CD4-positive, alpha-beta T cell treated with Interleukin-15 for 1 hour (primary cell): ENCODE measurements at regions not wholly inside any gene's neighbourhood (a gene's known extent, or its start where the extent isn't known, plus 50 kb on each side); places are given as distances from the start of the nearest gene placed in this dataset.
"Not testable (repeated sequence)": the region's sequence is repeated elsewhere in the genome, so short reads cannot be mapped to it uniquely, and the experiment has no call there.

Experiments
- DNase-seq: peaks from one replicate; pipeline ENCODE4 v3.0.0-alpha.2; 2020

- no peak for DNase-seq
These were observed 131.7 kb upstream of the NDUFV2 start for GRCh38 chr18:8970843-8971242.

GRCh38 chr18:8972116-8972515, 130.4 kb upstream of the NDUFV2 start:
- DNase-seq: no peak

- DNase-seq: no peak
These were observed 128.2 kb upstream of the NDUFV2 start for GRCh38 chr18:8974279-8974678.

- DNase-seq: no peak
These were observed 127.8 kb upstream of the NDUFV2 start for GRCh38 chr18:8974696-8975095.

- DNase-seq: no peak
These were observed 126.9 kb upstream of the NDUFV2 start for GRCh38 chr18:8975624-8976023.

GRCh38 chr18:8976606-8977005, 125.9 kb upstream of the NDUFV2 start:
- DNase-seq: no peak

- DNase-seq: no peak
These were observed 125.3 kb upstream of the NDUFV2 start for GRCh38 chr18:8977166-8977565.

- DNase-seq: no peak
These were observed 124.8 kb upstream of the NDUFV2 start for GRCh38 chr18:8977701-8978100.

GRCh38 chr18:8978394-8978793, 124.1 kb upstream of the NDUFV2 start:
- DNase-seq: no peak

GRCh38 chr18:8979258-8979988, 123.1 kb upstream of the NDUFV2 start:
- no peak for DNase-seq

- no peak for DNase-seq
These were observed 122.0 kb upstream of the NDUFV2 start for GRCh38 chr18:8980496-8980895.

- DNase-seq: no peak
These were observed 121.6 kb upstream of the NDUFV2 start for GRCh38 chr18:8980918-8981317.

- DNase-seq: no peak
These were observed 119.9 kb upstream of the NDUFV2 start for GRCh38 chr18:8982416-8983183.

- no peak for DNase-seq
These were observed 119.3 kb upstream of the NDUFV2 start for GRCh38 chr18:8983195-8983594.

GRCh38 chr18:8984131-8984721, 118.3 kb upstream of the NDUFV2 start:
- DNase-seq: no peak

GRCh38 chr18:8987241-8987640, 115.3 kb upstream of the NDUFV2 start:
- DNase-seq: no peak

- DNase-seq: peak; percentile 51
These were observed 114.1 kb upstream of the NDUFV2 start for GRCh38 chr18:8988260-8988871.

GRCh38 chr18:8989017-8989416, 113.5 kb upstream of the NDUFV2 start:
- no peak for DNase-seq

GRCh38 chr18:8989855-8990254, 112.6 kb upstream of the NDUFV2 start:
- DNase-seq: no peak

- no peak for DNase-seq
These were observed 112.0 kb upstream of the NDUFV2 start for GRCh38 chr18:8990276-8991031.

- no peak for DNase-seq
These were observed 111.3 kb upstream of the NDUFV2 start for GRCh38 chr18:8991155-8991554.

GRCh38 chr18:8992500-8992899, 110.0 kb upstream of the NDUFV2 start:
- DNase-seq: not testable (repeated sequence)

- DNase-seq: no peak
These were observed 107.9 kb upstream of the NDUFV2 start for GRCh38 chr18:8994603-8995002.
